AG09319 (cell line): ENCODE measurements at regions not wholly inside any gene's neighbourhood (a gene's known extent, or its start where the extent isn't known, plus 50 kb on each side); places are given as distances from the start of the nearest gene placed in this dataset.

Experiments
- DNase-seq: peaks from one replicate; pipeline ENCODE4 v3.0.0-alpha.2; 2010; ENCODE audit warnings: low read depth; ENCODE audit errors: extremely low read depth
- CTCF ChIP-seq: IDR thresholded peaks from 2 replicates; pipeline ENCODE4 v1.5.1; 2011; ENCODE audit warnings: low read depth, mild to moderate bottlenecking, inconsistent platforms, low read length, moderate library complexity

DNA sequence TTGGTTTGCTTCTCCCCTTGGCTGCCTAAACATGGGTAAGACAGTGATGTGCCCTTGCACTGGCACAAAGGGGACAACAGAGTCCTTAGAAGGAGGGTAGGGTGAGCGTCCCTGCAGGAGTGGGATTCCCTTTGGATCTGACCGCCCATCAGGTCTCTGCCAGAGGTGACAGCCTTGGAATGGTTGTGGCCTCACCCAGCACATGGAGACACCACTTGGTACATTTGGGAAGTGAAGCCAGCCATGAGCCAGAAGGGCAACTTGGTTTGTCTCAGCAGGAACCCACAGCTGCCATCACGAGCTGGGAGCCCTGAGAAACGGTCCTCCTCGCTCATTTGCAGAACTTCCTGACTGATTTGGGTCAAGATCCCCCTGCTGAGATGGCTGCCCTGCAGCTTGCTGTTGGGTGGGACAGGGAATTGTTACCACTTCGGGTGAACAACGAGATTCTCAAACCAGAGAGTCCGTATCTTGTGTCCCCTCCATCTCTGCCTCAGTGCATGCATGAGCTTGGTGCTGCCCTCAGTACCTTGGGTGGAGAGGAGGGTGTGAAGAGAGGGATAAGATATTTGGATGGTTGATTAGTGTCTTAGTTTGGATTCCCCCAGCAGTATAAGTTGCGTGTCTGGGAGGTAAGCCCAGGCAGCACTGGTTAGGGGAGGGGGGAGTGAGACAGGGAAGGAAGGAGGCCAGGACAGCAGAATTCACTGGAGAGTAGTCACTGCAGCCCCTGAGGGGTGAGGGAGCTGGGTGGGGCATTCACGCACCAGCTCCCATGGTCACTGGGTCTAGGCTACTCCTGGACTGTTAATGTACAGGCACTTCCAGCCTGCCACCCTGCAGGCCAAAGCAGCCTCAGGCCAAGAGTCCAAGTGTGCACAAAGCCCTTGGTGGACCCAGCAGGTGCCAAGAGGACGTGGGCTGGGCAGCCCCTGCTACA lies 168.8 kb upstream of the TOPAZ1 start:
- no peak for TF ChIP-seq CTCF
- DNase-seq: no peak

DNA sequence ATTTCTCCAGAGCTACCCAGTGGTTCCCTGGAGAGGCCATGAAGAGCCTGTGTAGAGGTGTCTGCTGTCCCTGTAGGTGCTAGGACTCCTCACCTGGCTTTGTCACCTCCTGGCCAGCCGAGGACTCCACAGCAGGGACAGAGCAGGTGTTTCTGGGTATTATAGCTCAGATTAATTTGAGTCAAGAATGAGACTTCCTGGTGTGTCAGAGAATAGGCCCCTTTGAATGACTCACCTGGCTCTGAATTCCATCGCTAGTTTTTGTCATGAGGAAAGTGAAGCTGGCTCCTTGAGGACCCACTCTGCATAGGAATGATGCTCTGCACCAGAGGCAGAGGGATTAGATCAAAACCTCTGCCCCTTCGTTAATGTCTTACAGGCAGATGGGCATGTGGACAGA lies 167.5 kb upstream of the TOPAZ1 start:
- DNase-seq: no peak
- TF ChIP-seq CTCF: no peak

DNA sequence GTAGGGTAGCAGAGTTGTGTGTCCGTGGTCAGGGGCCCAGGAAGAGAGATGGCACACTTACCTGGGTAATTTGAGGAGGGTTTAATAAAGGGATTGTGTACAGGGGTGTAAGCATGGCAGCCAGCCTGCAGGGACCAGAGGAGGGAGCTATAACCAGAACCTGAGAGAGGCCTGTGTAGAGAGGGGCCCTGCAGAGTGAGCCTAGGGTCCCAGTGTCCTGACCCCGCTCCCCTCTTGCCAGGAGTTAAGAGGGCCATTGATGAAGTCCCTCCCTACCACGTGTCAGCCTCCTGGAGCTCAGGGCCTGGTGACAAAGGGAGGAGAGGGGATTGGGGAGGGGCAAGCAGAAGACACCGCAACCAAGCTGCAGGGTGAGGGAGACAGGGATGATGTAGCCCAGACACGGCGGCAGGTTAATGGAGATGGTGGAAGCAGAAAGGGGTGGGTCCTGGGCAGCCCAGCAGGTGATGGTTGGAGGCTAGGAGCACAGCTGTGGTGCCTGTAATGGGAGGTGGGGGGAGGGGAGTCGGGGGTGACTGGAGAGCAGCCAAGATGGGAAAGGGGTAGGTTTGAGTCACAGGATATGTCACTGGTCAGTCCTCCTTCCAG lies 165.4 kb upstream of the TOPAZ1 start:
- TF ChIP-seq CTCF: no peak
- no peak for DNase-seq

DNA sequence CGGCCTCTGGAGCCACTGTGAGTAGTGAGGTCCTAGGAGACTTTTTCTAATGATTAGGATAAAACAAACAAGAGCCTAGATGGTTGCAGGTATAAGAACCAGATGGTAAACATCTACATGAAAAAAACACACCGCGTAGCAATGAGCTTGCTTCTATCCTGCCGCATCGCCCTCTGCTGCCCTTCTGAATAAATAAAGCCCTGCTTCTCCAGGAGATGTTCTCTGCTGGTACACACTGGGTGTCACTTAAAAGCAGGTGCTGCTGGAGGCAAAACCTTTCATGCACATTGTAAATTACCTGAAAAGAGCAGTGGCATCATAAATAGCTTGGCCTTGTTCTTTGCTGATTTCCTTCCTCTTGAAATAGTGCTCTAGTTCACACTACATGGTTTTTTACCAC lies 164.4 kb upstream of the TOPAZ1 start:
- peak; percentile 28 for TF ChIP-seq CTCF
- no peak for DNase-seq

- no peak for TF ChIP-seq CTCF
- DNase-seq: no peak
Observed at GRCh38 chr3:44078863-44079262, 162.8 kb upstream of the TOPAZ1 start.

DNA sequence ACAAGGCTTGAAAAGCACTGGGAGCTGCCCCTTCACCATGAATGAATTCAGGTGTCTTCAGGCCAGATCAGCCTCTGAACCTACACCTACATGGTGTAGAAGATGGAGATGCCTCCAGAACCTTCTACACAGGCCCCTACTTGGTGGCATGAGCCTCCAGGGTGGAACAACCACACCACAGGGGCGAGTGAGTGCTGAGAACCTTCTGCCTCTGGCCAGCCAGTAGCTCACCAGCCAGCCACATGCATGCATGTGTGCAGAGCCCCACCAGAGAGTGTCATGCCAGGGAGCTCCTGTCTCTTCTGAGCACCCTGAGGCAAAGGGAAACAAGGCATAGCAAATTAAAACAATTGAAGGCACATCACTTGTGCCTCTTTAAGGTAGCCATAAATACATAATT lies 161.8 kb upstream of the TOPAZ1 start:
- DNase-seq: no peak
- TF ChIP-seq CTCF: no peak

- no peak for TF ChIP-seq CTCF
- DNase-seq: no peak
Observed at GRCh38 chr3:44080474-44081072, 161.1 kb upstream of the TOPAZ1 start.
